Muscle layer of colon (tissue), 2 donors: ENCODE measurements at regions not wholly inside any gene's neighbourhood (a gene's known extent, or its start where the extent isn't known, plus 50 kb on each side); places are given as distances from the start of the nearest gene placed in this dataset.

Experiments used
- H3K27ac ChIP-seq: one replicate; pipeline ENCODE4 v1.7.0; 2013; ENCODE audit warnings: low read depth, mild to moderate bottlenecking, low read length, moderate library complexity
- H3K27me3 ChIP-seq, 2 donors: one replicate each; pipeline ENCODE4 v1.7.0; 2013; ENCODE audit warnings: low read length in 2 of 2, mild to moderate bottlenecking in 2 of 2; ENCODE audit not compliant: insufficient read depth in 2 of 2, control insufficient read depth in 1 of 2
- H3K36me3 ChIP-seq: one replicate; pipeline ENCODE4 v1.7.0; 2013; ENCODE audit warnings: mild to moderate bottlenecking, low read length; ENCODE audit not compliant: insufficient read depth
- H3K4me1 ChIP-seq: one replicate; pipeline ENCODE4 v1.7.0; 2013; ENCODE audit warnings: mild to moderate bottlenecking, low read length; ENCODE audit not compliant: insufficient read depth
- H3K4me3 ChIP-seq, 2 donors: one replicate each; pipeline ENCODE4 v1.7.0; 2013; ENCODE audit warnings: low read length in 2 of 2, low read depth in 1 of 2, mild to moderate bottlenecking in 1 of 2, moderate library complexity in 1 of 2
- H3K9ac ChIP-seq: one replicate; pipeline ENCODE4 v1.7.0; 2013; ENCODE audit warnings: low read length
- H3K9me3 ChIP-seq: one replicate; pipeline ENCODE4 v1.7.0; 2013; ENCODE audit warnings: mild to moderate bottlenecking, low read length
- donor health status: abdominal sarcoma.
- donor health status: Adenocarcinoma of cecum.

- Histone ChIP-seq H3K4me3 (no peak overlapping the region), H3K9me3 (no peaks in the 10 kb centered on the region), H3K4me1 (no peaks in the 10 kb centered on the region), H3K27me3 (no peaks in the 10 kb centered on the region), H3K27ac (no peak overlapping the region), H3K36me3 (no peaks in the 10 kb centered on the region), H3K9ac (no peak overlapping the region)
These were observed 191.5 kb downstream of the ZBBX start for GRCh38 chr3:167188592-167188991.

DNA sequence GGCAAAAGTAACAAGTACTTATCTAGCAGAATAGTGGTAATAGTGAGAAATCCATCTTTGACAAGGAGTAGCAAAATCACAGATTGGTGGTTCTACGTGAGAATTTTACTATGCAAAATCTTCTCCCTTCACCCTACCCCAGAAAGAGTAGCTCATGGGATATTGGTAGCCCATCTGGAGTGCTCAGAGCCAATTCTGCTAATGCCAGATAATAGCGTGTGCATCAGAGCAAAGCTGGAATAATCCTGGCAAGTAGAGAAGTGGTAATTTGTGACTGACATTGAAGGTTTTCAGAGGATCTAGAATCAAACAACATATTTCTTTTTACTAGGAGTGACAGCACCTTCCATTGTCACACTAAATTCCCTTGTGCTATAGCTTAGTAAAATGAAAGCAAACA, 192.9 kb downstream of the ZBBX start:
- no peak overlapping the region for H3K9ac ChIP-seq
- H3K27ac ChIP-seq: no peak overlapping the region
- H3K4me3 ChIP-seq: no peak overlapping the region
- no peaks in the 10 kb centered on the region for H3K4me1 ChIP-seq
- no peaks in the 10 kb centered on the region for H3K9me3 ChIP-seq
- no peaks in the 10 kb centered on the region for H3K36me3 ChIP-seq
- H3K27me3 ChIP-seq: no peaks in the 10 kb centered on the region

- Histone ChIP-seq H3K4me3 (no peak overlapping the region), H3K9me3 (no peaks in the 10 kb centered on the region), H3K9ac (no peak overlapping the region), H3K36me3 (no peaks in the 10 kb centered on the region), H3K27ac (no peak overlapping the region), H3K4me1 (no peaks in the 10 kb centered on the region), H3K27me3 (no peaks in the 10 kb centered on the region)
These were observed 195.6 kb downstream of the ZBBX start for GRCh38 chr3:167184511-167184910.

- Histone ChIP-seq H3K27me3 (no peaks in the 10 kb centered on the region), H3K9me3 (no peaks in the 10 kb centered on the region), H3K4me3 (no peak overlapping the region), H3K4me1 (no peaks in the 10 kb centered on the region), H3K27ac (no peak overlapping the region), H3K36me3 (no peaks in the 10 kb centered on the region), H3K9ac (no peak overlapping the region)
These were observed 207.7 kb downstream of the ZBBX start for GRCh38 chr3:167172377-167172776.

DNA sequence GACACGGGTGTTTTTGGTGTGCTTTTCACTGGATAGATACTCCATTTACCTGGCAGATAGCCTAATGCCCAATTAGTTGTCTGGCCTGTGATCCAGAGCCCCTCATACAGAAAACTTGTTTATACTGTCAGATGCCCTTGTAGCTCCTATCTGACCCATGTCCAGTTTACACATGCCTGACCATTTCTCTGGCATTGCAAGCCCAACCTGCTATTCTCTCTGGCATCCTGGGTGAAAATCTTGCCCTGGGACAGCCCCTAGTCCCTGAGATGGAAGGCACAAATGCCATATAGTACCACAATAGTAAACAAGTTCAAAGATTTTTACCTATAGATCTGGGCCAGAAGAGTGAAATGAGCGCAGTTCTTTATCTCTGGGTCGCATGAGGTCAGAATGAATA, 212.6 kb downstream of the ZBBX start:
- H3K4me3 ChIP-seq: no peak overlapping the region
- no peak overlapping the region for H3K27ac ChIP-seq
- H3K36me3 ChIP-seq: no peaks in the 10 kb centered on the region

DNA sequence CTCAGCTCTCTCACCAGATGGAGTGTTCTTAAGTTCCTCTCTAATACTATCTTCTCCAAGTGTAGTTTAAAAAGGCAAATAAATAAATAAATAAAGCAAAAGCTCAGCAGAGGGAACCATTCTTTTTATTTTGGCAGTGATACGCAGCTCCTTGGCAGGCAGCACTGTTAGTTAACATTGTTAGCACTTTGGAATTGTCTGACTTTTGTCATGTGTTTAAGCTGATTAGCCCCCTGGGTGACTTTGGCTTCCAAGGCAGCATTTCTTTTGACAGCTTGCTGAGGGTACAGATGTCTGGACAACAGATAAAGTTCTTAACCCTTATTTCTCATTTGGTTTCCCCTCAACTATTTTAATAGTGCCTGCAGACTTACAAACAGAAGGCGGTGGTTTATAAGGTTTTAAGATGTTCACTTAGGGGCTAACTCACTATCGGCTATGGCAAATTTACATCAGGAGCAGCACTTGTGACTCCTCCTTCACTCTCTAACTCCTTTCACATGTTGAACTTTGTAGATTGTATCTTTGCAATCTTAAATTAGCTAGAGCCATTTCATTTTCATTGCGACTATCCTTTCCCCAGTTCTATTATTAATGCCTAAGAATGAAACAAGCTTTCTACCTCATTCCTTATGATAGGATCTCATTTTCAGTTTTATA, 213.4 kb downstream of the ZBBX start:
- Histone ChIP-seq H3K9me3 (no peaks in the 10 kb centered on the region), H3K4me3 (no peak overlapping the region), H3K27me3 (no peaks in the 10 kb centered on the region), H3K27ac (no peak overlapping the region), H3K9ac (no peak overlapping the region), H3K4me1 (peaks cover 11% of the 10 kb centered on the region), H3K36me3 (no peaks in the 10 kb centered on the region)

More for the DNA sequence above, 212.6 kb downstream of the ZBBX start:
- Histone ChIP-seq H3K27me3 (no peaks in the 10 kb centered on the region), H3K9me3 (no peaks in the 10 kb centered on the region), H3K9ac (no peak overlapping the region), H3K4me1 (peaks cover 11% of the 10 kb centered on the region)

- Histone ChIP-seq H3K4me1 (peaks cover 11% of the 10 kb centered on the region), H3K27me3 (no peaks in the 10 kb centered on the region), H3K9ac (no peak overlapping the region), H3K4me3 (no peak overlapping the region), H3K9me3 (no peaks in the 10 kb centered on the region), H3K36me3 (no peaks in the 10 kb centered on the region), H3K27ac (no peak overlapping the region)
These were observed 214.1 kb downstream of the ZBBX start for GRCh38 chr3:167166012-167166411.

- peaks cover 11% of the 10 kb centered on the region for H3K4me1 ChIP-seq
- H3K9ac ChIP-seq: no peak overlapping the region
- H3K27me3 ChIP-seq: no peaks in the 10 kb centered on the region
- no peak overlapping the region for H3K4me3 ChIP-seq
- no peaks in the 10 kb centered on the region for H3K36me3 ChIP-seq
- H3K27ac ChIP-seq: no peak overlapping the region
- no peaks in the 10 kb centered on the region for H3K9me3 ChIP-seq
These were observed 216.5 kb downstream of the ZBBX start for GRCh38 chr3:167163580-167163979.

GRCh38 chr3:167162083-167162482, 218.0 kb downstream of the ZBBX start:
- Histone ChIP-seq H3K9me3 (no peaks in the 10 kb centered on the region), H3K4me3 (no peak overlapping the region), H3K9ac (no peak overlapping the region), H3K4me1 (peaks cover 11% of the 10 kb centered on the region), H3K27me3 (no peaks in the 10 kb centered on the region), H3K27ac (no peak overlapping the region), H3K36me3 (no peaks in the 10 kb centered on the region)

DNA sequence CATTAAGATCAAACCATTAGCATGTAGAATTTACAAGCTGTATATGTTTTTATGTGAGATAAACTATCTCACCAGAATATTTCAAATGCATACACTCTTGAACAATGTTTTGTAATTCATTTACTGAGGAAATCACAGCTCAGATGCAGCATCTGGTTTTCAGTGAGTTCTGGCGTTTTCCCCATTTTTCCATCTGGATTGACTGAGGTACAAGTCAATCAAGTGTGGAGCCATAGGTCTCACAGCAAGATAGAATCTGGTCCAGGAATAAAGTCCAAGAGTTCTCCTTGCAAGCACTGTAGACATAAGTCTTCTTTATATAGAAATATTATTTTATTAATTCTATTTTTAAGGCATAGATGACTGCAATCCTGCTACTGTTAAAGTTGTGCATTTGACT, 219.3 kb downstream of the ZBBX start:
- Histone ChIP-seq H3K9me3 (no peaks in the 10 kb centered on the region), H3K4me3 (no peak overlapping the region), H3K27ac (no peak overlapping the region), H3K4me1 (no peaks in the 10 kb centered on the region), H3K36me3 (no peaks in the 10 kb centered on the region), H3K27me3 (no peaks in the 10 kb centered on the region), H3K9ac (no peak overlapping the region)

DNA sequence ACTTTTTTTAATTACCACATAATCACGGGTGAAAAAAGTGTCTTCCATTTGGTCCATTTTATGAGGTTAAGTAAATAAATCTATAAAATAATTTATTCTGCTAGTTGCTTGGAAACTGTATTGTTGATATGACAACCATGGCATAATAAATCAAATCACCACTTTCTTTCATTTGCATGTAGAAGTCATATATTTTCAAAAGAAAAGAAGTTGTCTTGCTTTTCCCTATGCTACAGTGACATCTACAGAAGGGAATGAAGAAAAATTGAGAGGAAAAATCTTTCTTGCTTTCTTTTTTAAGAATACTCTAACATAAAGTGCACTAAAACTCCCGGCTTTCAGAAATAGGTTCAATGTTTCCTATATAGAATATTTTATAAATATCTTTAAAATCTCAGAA, 228.5 kb downstream of the ZBBX start:
- no peaks in the 10 kb centered on the region for H3K27me3 ChIP-seq
- H3K4me1 ChIP-seq: no peaks in the 10 kb centered on the region
- no peaks in the 10 kb centered on the region for H3K9me3 ChIP-seq
- H3K36me3 ChIP-seq: no peaks in the 10 kb centered on the region
- no peak overlapping the region for H3K4me3 ChIP-seq
- H3K27ac ChIP-seq: no peak overlapping the region
- H3K9ac ChIP-seq: no peak overlapping the region

GRCh38 chr3:167148136-167148535, 232.0 kb downstream of the ZBBX start:
- no peak overlapping the region for H3K9ac ChIP-seq
- H3K4me3 ChIP-seq: no peak overlapping the region
- no peaks in the 10 kb centered on the region for H3K36me3 ChIP-seq
- H3K9me3 ChIP-seq: no peaks in the 10 kb centered on the region
- H3K4me1 ChIP-seq: no peaks in the 10 kb centered on the region
- H3K27ac ChIP-seq: no peak overlapping the region
- H3K27me3 ChIP-seq: no peaks in the 10 kb centered on the region
